DOHH2 (cell line): ENCODE measurements at regions not wholly inside any gene's neighbourhood (a gene's known extent, or its start where the extent isn't known, plus 50 kb on each side); places are given as distances from the start of the nearest gene placed in this dataset.

Source experiments
- H3F3A ChIP-seq: fragments of 200-600 bp; sonication (generic), shearing (Covaris generic); 2 replicates; pipeline ENCODE4 v1.6.0; 2016; ENCODE audit warnings: antibody characterized with exemption, mild to moderate bottlenecking; ENCODE audit not compliant: control insufficient read depth, insufficient read depth
- H3K27ac ChIP-seq: fragments of 200-600 bp; sonication (generic); 2 replicates; pipeline ENCODE4 v1.5.1; 2014; ENCODE audit warnings: low read depth, mild to moderate bottlenecking, low read length, moderate library complexity
- H3K27me3 ChIP-seq: fragments of 200-600 bp; sonication (generic); 2 replicates; pipeline ENCODE4 v1.6.1; 2014; ENCODE audit warnings: mild to moderate bottlenecking, low read length, mixed read lengths; ENCODE audit not compliant: control insufficient read depth
- H3K36me3 ChIP-seq: fragments of 200-600 bp; sonication (generic); 2 replicates; pipeline ENCODE4 v1.6.1; 2014; ENCODE audit warnings: mild to moderate bottlenecking, low read length, moderate library complexity, mixed read lengths; ENCODE audit not compliant: control insufficient read depth
- H3K4me1 ChIP-seq: fragments of 200-600 bp; sonication (generic); 2 replicates; pipeline ENCODE4 v1.6.1; 2014; ENCODE audit warnings: mild to moderate bottlenecking, low read length, mixed read lengths; ENCODE audit not compliant: control insufficient read depth
- H3K4me2 ChIP-seq: fragments of 200-600 bp; sonication (generic); 2 replicates; pipeline ENCODE4 v1.6.0; 2014; ENCODE audit warnings: mild to moderate bottlenecking, low read length, moderate library complexity
- H3K4me3 ChIP-seq: fragments of 200-600 bp; sonication (generic); 2 replicates; pipeline ENCODE4 v1.5.1; 2014; ENCODE audit warnings: mild to moderate bottlenecking, low read length, mixed read lengths
- H3K79me2 ChIP-seq: fragments of 200-600 bp; sonication (generic); 2 replicates; pipeline ENCODE4 v1.6.1; 2014; ENCODE audit warnings: mild to moderate bottlenecking, low read length, mixed read lengths; ENCODE audit not compliant: control insufficient read depth
- H3K9me2 ChIP-seq: fragments of 200-600 bp; sonication (generic); replicated peaks from 2 replicates; pipeline ENCODE4 v1.6.1; 2014; ENCODE audit warnings: mild to moderate bottlenecking, low read length, mixed read lengths; ENCODE audit not compliant: control insufficient read depth
- H3K9me3 ChIP-seq: fragments of 200-600 bp; sonication (generic); 2 replicates; pipeline ENCODE4 v1.6.1; 2014; ENCODE audit warnings: antibody characterized with exemption, low read length, mixed read lengths; ENCODE audit not compliant: control insufficient read depth, insufficient read depth
- H4K20me1 ChIP-seq: fragments of 200-600 bp; sonication (generic); 2 replicates; pipeline ENCODE4 v1.6.0; 2014; ENCODE audit warnings: low read depth, mild to moderate bottlenecking, antibody characterized with exemption, low read length, moderate library complexity; ENCODE audit not compliant: control insufficient read depth, insufficient read depth
- CTCF ChIP-seq: fragments of 200-600 bp; sonication (generic); IDR thresholded peaks from one replicate; pipeline ENCODE4 v1.5.1; 2014; ENCODE audit warnings: antibody characterized with exemption, mild to moderate bottlenecking, low read depth, low read length; ENCODE audit not compliant: poor library complexity, severe bottlenecking
- EZH2phosphoT487 ChIP-seq: fragments of 200-600 bp; sonication (generic); IDR thresholded peaks from 2 replicates; pipeline ENCODE4 v1.6.1; 2017; ENCODE audit warnings: borderline replicate concordance, mild to moderate bottlenecking, antibody characterized with exemption, low read length, moderate library complexity, mixed read lengths

- Histone ChIP-seq H3K9me2 (no peaks in the 10 kb centered on the region), H3K4me2 (no peak overlapping the region), H3K79me2 (no peaks in the 10 kb centered on the region), H3K4me3 (no peak overlapping the region), H4K20me1 (no peaks in the 10 kb centered on the region), H3K27ac (no peak overlapping the region), H3K4me1 (no peaks in the 10 kb centered on the region), H3F3A (no peaks in the 10 kb centered on the region), H3K9me3 (no peaks in the 10 kb centered on the region), H3K36me3 (no peaks in the 10 kb centered on the region), H3K27me3 (no peaks in the 10 kb centered on the region)
- TF ChIP-seq CTCF (no peak), EZH2phosphoT487 (no peak)
Observed at GRCh38 chr16:87008664-87009063, 308.5 kb downstream of the C16orf95 start.

DNA sequence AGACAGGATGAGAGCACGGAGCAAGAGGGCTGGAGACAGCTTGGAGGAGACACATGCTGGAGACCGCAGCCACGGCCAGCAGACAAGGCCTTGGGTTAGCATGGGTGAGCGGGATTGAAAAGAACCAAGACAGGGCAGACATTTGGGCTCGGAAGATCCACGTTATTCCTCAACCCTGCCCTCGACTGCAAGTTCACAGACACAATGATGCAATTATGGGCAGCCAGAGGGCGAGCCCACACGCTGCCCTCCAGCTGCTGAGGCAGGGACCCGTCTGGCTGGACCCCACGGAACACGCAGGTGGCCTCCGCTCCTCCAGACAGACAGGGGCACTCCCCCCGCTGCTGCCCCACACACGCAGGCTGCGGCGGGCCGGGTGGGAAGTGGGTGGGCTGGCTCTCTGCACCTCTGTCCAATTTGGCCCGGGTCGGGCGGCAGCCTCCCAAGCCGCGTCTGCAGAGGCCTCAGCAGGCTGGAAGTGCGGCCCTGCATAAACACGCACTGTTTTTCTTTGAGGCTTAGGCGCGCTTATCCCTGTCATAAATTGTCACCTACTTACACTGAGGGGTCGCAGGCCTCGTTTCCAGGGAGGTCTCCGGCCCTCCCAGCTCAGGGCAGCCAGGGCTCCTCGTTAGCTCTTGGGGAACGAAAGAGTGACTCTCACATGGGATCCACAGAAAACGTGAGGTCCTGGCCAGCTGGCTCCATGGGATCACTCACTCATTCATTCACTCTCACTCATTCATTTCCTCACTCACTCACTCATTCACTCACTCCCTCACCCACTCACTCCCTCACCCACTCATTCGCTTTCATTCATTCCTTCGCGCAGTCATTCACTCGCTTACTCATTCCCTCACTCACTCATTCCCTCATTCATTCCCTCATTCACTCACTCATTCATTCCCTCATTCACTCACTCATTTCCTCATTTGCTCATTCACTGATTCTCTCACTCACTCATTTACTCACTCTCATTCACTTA lies 303.9 kb downstream of the C16orf95 start:
- H3K4me2 ChIP-seq, result no peak overlapping the region
- no peaks in the 10 kb centered on the region for H3K9me2 ChIP-seq
- no peak overlapping the region for H3K4me3 ChIP-seq
- H3K9me3 ChIP-seq, result no peaks in the 10 kb centered on the region
- H3K27me3 ChIP-seq, result no peaks in the 10 kb centered on the region
- TF ChIP-seq CTCF, result no peak
- no peak for TF ChIP-seq EZH2phosphoT487
- no peaks in the 10 kb centered on the region for H3F3A ChIP-seq
- no peaks in the 10 kb centered on the region for H3K4me1 ChIP-seq
- H3K27ac ChIP-seq, result no peak overlapping the region
- no peaks in the 10 kb centered on the region for H3K36me3 ChIP-seq
- no peaks in the 10 kb centered on the region for H4K20me1 ChIP-seq
- H3K79me2 ChIP-seq, result no peaks in the 10 kb centered on the region

DNA sequence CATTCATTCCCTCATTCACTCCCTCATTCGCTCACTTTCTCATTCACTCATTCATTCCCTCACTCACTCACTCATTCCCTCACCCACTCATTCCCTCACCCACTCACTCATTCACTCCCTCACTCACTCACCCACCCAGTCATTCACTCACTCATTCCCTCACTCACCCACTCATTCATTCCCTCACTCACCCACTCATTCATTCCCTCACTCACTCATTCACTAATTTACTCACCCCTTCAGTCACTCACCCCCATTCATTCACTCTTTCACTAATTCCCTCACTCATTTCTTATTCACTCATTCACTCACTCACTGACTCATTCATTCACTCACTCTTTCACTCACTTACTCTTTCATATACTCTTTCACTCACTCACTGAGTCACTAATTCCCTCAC lies 303.1 kb downstream of the C16orf95 start:
- TF ChIP-seq CTCF (no peak), EZH2phosphoT487 (no peak)
- H3K79me2 ChIP-seq, result no peaks in the 10 kb centered on the region
- no peaks in the 10 kb centered on the region for H3K27me3 ChIP-seq
- H3K36me3 ChIP-seq, result no peaks in the 10 kb centered on the region
- H3K9me2 ChIP-seq, result no peaks in the 10 kb centered on the region
- no peaks in the 10 kb centered on the region for H3F3A ChIP-seq
- H3K4me1 ChIP-seq, result no peaks in the 10 kb centered on the region
- H3K4me2 ChIP-seq, result no peak overlapping the region
- no peaks in the 10 kb centered on the region for H4K20me1 ChIP-seq
- H3K27ac ChIP-seq, result no peak overlapping the region
- no peaks in the 10 kb centered on the region for H3K9me3 ChIP-seq
- H3K4me3 ChIP-seq, result no peak overlapping the region
